CD14-positive monocyte (primary cell): ENCODE measurements at regions not wholly inside any gene's neighbourhood (a gene's known extent, or its start where the extent isn't known, plus 50 kb on each side); places are given as distances from the start of the nearest gene placed in this dataset.
"Not testable (repeated sequence)": the region's sequence is repeated elsewhere in the genome, so short reads cannot be mapped to it uniquely, and the experiment has no call there.

Experiments used
- DNase-seq, 3 donors: peaks; one replicate each; pipeline ENCODE4 v3.0.0-alpha.2; 2011 to 2022
- H2AFZ ChIP-seq: 2 replicates; pipeline ENCODE4 v1.6.0; 2012; ENCODE audit warnings: mild to moderate bottlenecking, low read depth, low read length, inconsistent platforms; ENCODE audit not compliant: insufficient read depth, poor library complexity, severe bottlenecking
- H3K27ac ChIP-seq, 2 donors: 1 replicate in 1 of 2; 2 replicates in 1 of 2; pipeline ENCODE4 v1.5.1; 2012 to 2013; ENCODE audit warnings: low read length in 2 of 2, control low read depth in 1 of 2, inconsistent platforms in 1 of 2, low read depth in 1 of 2, mild to moderate bottlenecking in 1 of 2
- H3K27me3 ChIP-seq, 2 donors: one replicate each; pipeline versions ENCODE4 v1.6.0 to v1.6.1; 2011 to 2013; ENCODE audit warnings: low read length in 2 of 2; ENCODE audit not compliant: control insufficient read depth in 2 of 2, insufficient read depth in 2 of 2
- H3K36me3 ChIP-seq, 2 donors: replicated peaks in 1 of 2; 1 replicate in 1 of 2; 2 replicates in 1 of 2; pipeline versions ENCODE4 v1.5.1 to v1.6.1; 2012 to 2013; ENCODE audit warnings: low read length in 2 of 2, control low read depth in 1 of 2, inconsistent platforms in 1 of 2, mild to moderate bottlenecking in 1 of 2; ENCODE audit not compliant: insufficient read depth in 2 of 2, control insufficient read depth in 1 of 2
- H3K4me1 ChIP-seq, 2 donors: 1 replicate in 1 of 2; 2 replicates in 1 of 2; pipeline versions ENCODE4 v1.5.1 to v1.6.1; 2012 to 2013; ENCODE audit warnings: low read length in 2 of 2, control low read depth in 1 of 2, inconsistent platforms in 1 of 2, mild to moderate bottlenecking in 1 of 2, moderate library complexity in 1 of 2; ENCODE audit not compliant: insufficient read depth in 2 of 2, control insufficient read depth in 1 of 2
- H3K4me2 ChIP-seq: replicated peaks from 2 replicates; pipeline ENCODE3; 2012; ENCODE audit warnings: low read length, moderate library complexity, mild to moderate bottlenecking; ENCODE audit not compliant: poor library complexity, severe bottlenecking; ENCODE audit errors: extremely low read depth
- H3K4me3 ChIP-seq, 3 experiments: fragments of 200-600 bp in 1 of 3; sonication (generic) in 1 of 3; replicated peaks in 1 of 3; 1 replicate in 2 of 3; 2 replicates in 1 of 3; pipeline ENCODE4 v1.5.1; 2011 to 2013; ENCODE audit warnings: low read length in 3 of 3, mild to moderate bottlenecking in 3 of 3, control low read depth in 2 of 3, low read depth in 2 of 3, inconsistent platforms in 1 of 3, moderate library complexity in 1 of 3
- H3K79me2 ChIP-seq: 2 replicates; pipeline ENCODE4 v1.6.0; 2012; ENCODE audit warnings: mild to moderate bottlenecking, control low read depth, inconsistent platforms, low read length, moderate library complexity; ENCODE audit not compliant: insufficient read depth
- H3K9ac ChIP-seq: 2 replicates; pipeline ENCODE4 v1.6.0; 2017; ENCODE audit warnings: low read length, mild to moderate bottlenecking; ENCODE audit not compliant: insufficient read depth, poor library complexity, severe bottlenecking
- H3K9me3 ChIP-seq, 2 donors: replicated peaks in 1 of 2; 1 replicate in 1 of 2; 2 replicates in 1 of 2; pipeline versions ENCODE4 v1.5.1 to v1.6.1; 2012 to 2013; ENCODE audit warnings: low read length in 2 of 2, control low read depth in 1 of 2; ENCODE audit not compliant: control insufficient read depth in 1 of 2, insufficient read depth in 1 of 2
- H4K20me1 ChIP-seq: 2 replicates; pipeline ENCODE4 v1.6.0; 2012; ENCODE audit warnings: mild to moderate bottlenecking, low read length, control low read depth, moderate library complexity; ENCODE audit not compliant: insufficient read depth
- H3K27ac Mint-ChIP-seq, 7 donors: one replicate each; pipeline ENCODE4 v1.8.0; 2020; ENCODE audit warnings: mild to moderate bottlenecking in 7 of 7, mixed read lengths in 7 of 7, moderate library complexity in 6 of 7, inconsistent platforms in 2 of 7
- H3K27me3 Mint-ChIP-seq, 3 donors: one replicate each; pipeline ENCODE4 v1.8.0; 2021 to 2022; ENCODE audit warnings: low read depth in 3 of 3, mild to moderate bottlenecking in 3 of 3, mixed read lengths in 3 of 3, moderate library complexity in 3 of 3, inconsistent platforms in 1 of 3
- H3K36me3 Mint-ChIP-seq, 2 donors: one replicate each; pipeline ENCODE4 v1.8.0; 2020; ENCODE audit warnings: mixed read lengths in 2 of 2, inconsistent platforms in 1 of 2, mild to moderate bottlenecking in 1 of 2
- H3K4me1 Mint-ChIP-seq: one replicate; pipeline ENCODE4 v1.8.0; 2020; ENCODE audit warnings: mild to moderate bottlenecking, mixed read lengths
- H3K4me3 Mint-ChIP-seq, 2 donors: one replicate each; pipeline ENCODE4 v1.8.0; 2020; ENCODE audit warnings: mild to moderate bottlenecking in 2 of 2, mixed read lengths in 2 of 2, moderate library complexity in 1 of 2
- H3K9me3 Mint-ChIP-seq, 7 donors: one replicate each; pipeline ENCODE4 v1.8.0; 2020 to 2022; ENCODE audit warnings: mixed read lengths in 7 of 7, mild to moderate bottlenecking in 6 of 7, moderate library complexity in 6 of 7, inconsistent platforms in 2 of 7
- CTCF ChIP-seq: fragments of 200-600 bp; IDR thresholded peaks from one replicate; pipeline ENCODE4 v1.8.0; 2022; ENCODE audit warnings: antibody characterized with exemption, mild to moderate bottlenecking
- WGBS: methylation state at CpG from one replicate; pipeline ENCODE4 v1.1.5; 2013; ENCODE audit warnings: missing lambda C conversion rate; ENCODE audit not compliant: insufficient coverage; 5-methylcytosine and 5-hydroxymethylcytosine counted together
- intact Hi-C, 2 donors: fragments of 100-400 bp; cut with micrococcal nuclease; formaldehyde crosslinking; loops; one replicate each; pipeline versions ENCODE4 v1.15.0 to v1.15.1; 2023

DNA sequence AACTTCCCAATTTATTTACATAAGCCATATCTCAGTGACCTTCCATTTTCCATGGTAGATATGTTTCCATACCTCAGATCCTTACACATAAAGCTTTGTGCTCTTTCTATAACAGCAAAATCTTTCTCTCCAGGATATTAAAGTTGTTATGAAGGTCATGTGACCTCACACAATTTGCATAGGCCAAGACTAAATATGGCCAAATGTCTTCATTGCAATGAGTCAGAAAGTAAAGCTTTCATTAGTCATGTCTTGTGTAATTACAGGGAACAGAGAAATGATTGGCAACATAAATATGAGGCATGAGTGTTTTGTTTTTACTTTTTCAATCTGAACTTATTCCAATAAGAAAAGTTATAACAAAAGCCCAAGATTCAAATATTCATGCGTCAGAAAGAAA lies 243.5 kb downstream of the ASXL3 start:
- Mint-ChIP-seq H3K4me1 (no peaks in the 10 kb centered on the region), H3K9me3 (peaks cover 7 to 25% (median 12%) of the 10 kb centered on the region in 7 donors), H3K27ac (no peak overlapping the region), H3K36me3 (peaks cover 0 to 2% of the 10 kb centered on the region in 2 donors), H3K27me3 (peaks cover 4 to 7% (median 6%) of the 10 kb centered on the region in 3 donors), H3K4me3 (no peak overlapping the region)
- Histone ChIP-seq H3K4me1 (no peaks in the 10 kb centered on the region), H2AFZ (no peak overlapping the region), H3K9ac (no peak overlapping the region), H3K4me3 (no peak overlapping the region), H3K27ac (no peak overlapping the region), H4K20me1 (no peaks in the 10 kb centered on the region), H3K27me3 (peaks cover 0 to 6% of the 10 kb centered on the region in 2 donors), H3K9me3 (peaks cover 3 to 8% of the 10 kb centered on the region in 2 donors), H3K36me3 (no peaks in the 10 kb centered on the region), H3K4me2 (no peak overlapping the region), H3K79me2 (no peaks in the 10 kb centered on the region)
- no peak for TF ChIP-seq CTCF
- intact Hi-C loops, result no loop called here
- no peak for DNase-seq
- WGBS, result 100% methylated on average over 1 of the region's 1 CpG

GRCh38 chr18:33820517-33821371 lies 242.7 kb downstream of the ASXL3 start:
- peaks cover 7 to 25% (median 12%) of the 10 kb centered on the region in 7 donors for H3K9me3 Mint-ChIP-seq
- no peaks in the 10 kb centered on the region for H3K4me1 ChIP-seq
- H3K36me3 Mint-ChIP-seq, result peaks cover 0 to 2% of the 10 kb centered on the region in 2 donors

GRCh38 chr18:33819692-33820343 lies 241.8 kb downstream of the ASXL3 start:
- H3K4me3 Mint-ChIP-seq, H3K27ac Mint-ChIP-seq, H3K9ac ChIP-seq, H3K9me3 ChIP-seq, H3K27ac ChIP-seq, H3K27me3 ChIP-seq, H3K36me3 ChIP-seq, H3K36me3 Mint-ChIP-seq, H3K4me1 ChIP-seq, H3K4me2 ChIP-seq, H3K4me1 Mint-ChIP-seq, H4K20me1 ChIP-seq, DNase-seq, H2AFZ ChIP-seq, H3K27me3 Mint-ChIP-seq, H3K79me2 ChIP-seq, H3K4me3 ChIP-seq, intact Hi-C loops: not testable (repeated sequence)
- peaks cover 7 to 25% (median 12%) of the 10 kb centered on the region in 7 donors for H3K9me3 Mint-ChIP-seq
- WGBS, result 100% methylated on average over 1 of the region's 32 CpGs

More at GRCh38 chr18:33820517-33821371, 242.7 kb downstream of the ASXL3 start:
- intact Hi-C loops, result no loop called here
- H3K4me3 ChIP-seq, result no peak overlapping the region
- H3K9me3 ChIP-seq, result peaks cover 3 to 8% of the 10 kb centered on the region in 2 donors
- no peak overlapping the region for H3K9ac ChIP-seq
- TF ChIP-seq CTCF, result no peak
- no peaks in the 10 kb centered on the region for H3K36me3 ChIP-seq
- H3K4me1 Mint-ChIP-seq, result no peaks in the 10 kb centered on the region
- no peak overlapping the region for H2AFZ ChIP-seq
- H3K79me2 ChIP-seq, result no peaks in the 10 kb centered on the region
- no peak overlapping the region for H3K27ac Mint-ChIP-seq
- DNase-seq, result no peak
- peaks cover 4 to 7% (median 6%) of the 10 kb centered on the region in 3 donors for H3K27me3 Mint-ChIP-seq
- no peaks in the 10 kb centered on the region for H4K20me1 ChIP-seq
- H3K27me3 ChIP-seq, result peaks cover 0 to 6% of the 10 kb centered on the region in 2 donors
- H3K4me2 ChIP-seq, result no peak overlapping the region
- H3K27ac ChIP-seq, result no peak overlapping the region
- H3K4me3 Mint-ChIP-seq, result peak overlapping the region in 1 of 2 donors; percentile 26
- 34% methylated on average over 36 of the region's 39 CpGs for WGBS
